Activated CD4-positive, alpha-beta T cell treated with anti-CD3 and anti-CD28 coated beads for 24 hours (primary cell): ENCODE measurements at regions not wholly inside any gene's neighbourhood (a gene's known extent, or its start where the extent isn't known, plus 50 kb on each side); places are given as distances from the start of the nearest gene placed in this dataset.
"Not testable (repeated sequence)": the region's sequence is repeated elsewhere in the genome, so short reads cannot be mapped to it uniquely, and the experiment has no call there.

Source experiments
- DNase-seq, 2 donors: peaks; one replicate each; pipeline ENCODE4 v3.0.0-alpha.2; 2020; ENCODE audit warnings: low read depth in 2 of 2

GRCh38 chrX:63581906-63582305 lies 203.1 kb downstream of the ARHGEF9 start:
- no peak for DNase-seq

GRCh38 chrX:63581398-63581797 lies 203.6 kb downstream of the ARHGEF9 start:
- no peak for DNase-seq

DNA sequence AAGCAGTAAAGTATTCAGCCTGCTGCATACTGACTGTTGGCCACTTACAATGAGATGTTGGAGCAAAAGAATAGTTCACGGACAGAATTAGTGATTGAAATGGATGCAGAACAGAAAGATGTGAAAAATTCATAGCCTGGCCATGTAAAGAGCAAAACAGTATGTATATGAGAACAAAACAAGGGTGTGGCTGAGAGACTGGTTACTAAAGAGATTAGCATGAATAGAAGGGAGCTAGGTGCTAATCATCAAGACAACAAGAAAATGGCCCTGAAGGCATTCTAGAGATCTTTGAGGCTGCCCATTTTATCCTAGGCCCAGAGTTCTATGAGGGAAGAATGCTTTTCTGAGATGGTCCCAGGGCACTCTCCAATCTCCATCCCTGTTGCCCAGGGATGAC lies 208.5 kb downstream of the ARHGEF9 start:
- DNase-seq: no peak

GRCh38 chrX:63575700-63576099 lies 209.3 kb downstream of the ARHGEF9 start:
- not testable (repeated sequence) for DNase-seq

DNA sequence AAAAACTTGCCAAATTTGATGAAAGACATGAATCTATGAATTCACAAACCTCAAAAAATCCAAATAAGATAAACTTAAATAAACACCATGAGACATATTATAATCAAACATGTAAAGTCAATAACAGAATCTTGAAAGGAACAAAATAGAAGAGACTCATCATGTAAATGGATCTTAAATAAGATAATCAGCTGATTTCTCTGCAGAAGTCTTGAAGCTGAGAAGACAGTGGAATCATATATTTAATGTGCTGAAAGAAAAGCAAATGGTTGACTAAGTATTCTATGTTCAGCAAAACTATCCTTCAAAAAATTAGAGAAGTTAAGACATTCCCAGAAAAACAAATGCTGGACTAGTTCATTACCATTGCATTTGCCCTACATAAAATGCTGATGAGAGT lies 215.7 kb upstream of the SPIN4 start:
- DNase-seq: no peak

DNA sequence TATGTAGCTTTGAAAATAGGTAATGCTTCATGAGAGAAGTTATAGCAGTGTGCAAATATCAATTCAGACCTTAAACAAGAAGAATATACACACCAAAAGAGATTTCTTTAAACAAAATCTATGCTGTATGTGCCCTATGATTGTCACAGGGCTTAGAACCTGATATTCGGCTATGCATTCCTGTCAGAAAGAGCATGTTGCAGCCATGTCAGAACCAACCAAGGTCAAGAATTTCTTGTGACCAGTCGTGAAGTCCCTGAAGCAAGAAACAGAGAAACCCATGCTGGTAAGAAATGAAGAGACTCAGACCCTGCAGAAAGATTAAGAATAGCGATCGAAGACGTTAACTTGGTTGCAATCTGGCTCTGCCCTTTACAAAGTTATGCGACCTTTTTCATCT lies 210.3 kb upstream of the SPIN4 start:
- no peak for DNase-seq

GRCh38 chrX:63560601-63561218 lies 209.6 kb upstream of the SPIN4 start:
- DNase-seq: peak in 1 of 2 donors; percentile 27

DNA sequence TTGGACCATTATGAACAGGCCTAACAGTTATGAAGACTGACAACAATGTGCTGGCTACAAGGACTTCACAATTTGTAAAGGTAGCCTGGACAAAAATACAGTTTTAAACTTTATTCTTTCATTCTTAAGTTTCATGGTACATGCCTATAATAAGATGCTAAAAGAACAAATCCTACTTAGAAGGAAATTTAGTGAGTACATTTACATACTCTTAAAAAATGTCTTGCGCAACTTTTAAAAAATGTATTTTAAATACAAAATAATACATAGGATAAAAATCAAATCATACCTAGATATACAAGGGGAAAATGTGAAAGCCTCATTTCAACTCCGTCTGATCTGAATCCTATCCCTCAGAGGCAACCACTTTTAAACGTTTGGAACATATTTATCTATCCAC lies 200.7 kb upstream of the SPIN4 start:
- DNase-seq: no peak

DNA sequence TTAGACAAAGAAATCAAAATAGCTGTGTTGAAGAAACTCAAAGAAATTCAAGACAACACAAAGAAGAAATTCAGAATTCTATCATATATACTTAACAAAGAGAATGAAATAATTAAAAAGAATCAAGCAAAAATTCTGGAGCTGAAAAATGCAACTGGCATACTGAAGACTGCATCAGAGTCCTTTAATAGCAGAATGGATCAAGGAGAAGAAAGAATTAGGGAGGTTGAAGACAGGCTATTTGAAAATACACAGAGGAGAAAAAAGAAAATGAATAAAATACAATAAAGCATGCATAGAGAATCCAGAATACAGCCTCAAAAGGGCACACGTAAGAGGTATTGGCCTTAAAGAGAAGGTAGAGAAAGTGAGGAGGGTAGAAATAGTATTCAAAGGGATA lies 179.5 kb upstream of the SPIN4 start:
- no peak for DNase-seq

- no peak for DNase-seq
Measured at GRCh38 chrX:63529961-63530360, 178.8 kb upstream of the SPIN4 start.

DNA sequence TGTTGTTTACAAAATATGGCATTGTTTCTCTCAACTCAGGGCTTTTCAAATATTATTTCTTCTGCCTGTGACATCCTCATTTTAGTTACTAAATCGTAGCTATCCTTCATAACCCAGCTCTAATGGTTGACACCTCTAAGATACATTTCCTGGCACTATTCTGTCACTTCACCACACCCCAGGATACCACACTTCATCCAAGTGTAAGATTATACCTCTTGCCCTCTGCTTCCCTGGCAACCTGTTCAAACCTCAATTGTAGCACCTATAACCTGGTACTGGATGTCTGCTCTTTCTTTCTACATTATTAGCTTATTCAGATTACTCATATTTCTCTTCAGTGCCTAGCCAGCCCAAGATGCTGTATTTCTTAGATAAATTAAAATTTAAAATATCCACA lies 175.7 kb upstream of the SPIN4 start:
- no peak for DNase-seq

DNA sequence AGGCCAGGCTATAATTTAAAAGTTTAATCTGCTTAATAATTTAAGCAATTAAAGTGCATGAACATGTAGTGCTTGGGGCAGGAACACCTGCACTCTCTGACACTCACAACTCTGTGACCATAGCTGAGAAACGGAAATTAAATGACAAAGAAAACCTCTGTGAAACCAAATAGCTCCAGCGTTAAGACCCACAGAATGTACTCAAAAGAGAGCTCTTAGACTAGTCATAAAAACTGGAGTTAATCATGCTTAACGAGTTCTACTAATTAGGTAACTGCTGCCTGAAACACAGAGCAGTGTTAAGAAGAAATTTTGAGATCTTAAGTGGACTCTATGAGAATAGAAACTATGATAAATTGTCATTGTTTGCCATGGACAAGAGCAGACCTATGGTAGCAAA lies 174.4 kb upstream of the SPIN4 start:
- DNase-seq: no peak

DNA sequence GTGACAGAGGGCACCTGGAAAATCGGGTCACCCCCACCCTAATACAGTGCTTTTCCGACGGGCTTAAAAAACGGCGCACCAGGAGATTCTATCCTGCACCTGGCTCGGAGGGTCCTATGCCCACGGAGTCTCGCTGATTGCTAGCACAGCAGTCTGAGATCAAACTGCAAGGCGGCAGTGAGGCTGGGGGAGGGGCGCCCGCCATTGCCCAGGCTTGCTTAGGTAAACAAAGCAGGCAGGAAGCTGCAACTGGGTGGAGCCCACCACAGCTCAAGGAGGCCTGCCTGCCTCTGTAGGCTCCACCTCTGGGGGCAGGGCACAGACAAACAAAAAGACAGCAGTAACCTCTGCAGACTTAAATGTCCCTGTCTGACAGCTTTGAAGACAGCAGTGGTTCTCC lies 168.2 kb upstream of the SPIN4 start:
- not testable (repeated sequence) for DNase-seq

DNA sequence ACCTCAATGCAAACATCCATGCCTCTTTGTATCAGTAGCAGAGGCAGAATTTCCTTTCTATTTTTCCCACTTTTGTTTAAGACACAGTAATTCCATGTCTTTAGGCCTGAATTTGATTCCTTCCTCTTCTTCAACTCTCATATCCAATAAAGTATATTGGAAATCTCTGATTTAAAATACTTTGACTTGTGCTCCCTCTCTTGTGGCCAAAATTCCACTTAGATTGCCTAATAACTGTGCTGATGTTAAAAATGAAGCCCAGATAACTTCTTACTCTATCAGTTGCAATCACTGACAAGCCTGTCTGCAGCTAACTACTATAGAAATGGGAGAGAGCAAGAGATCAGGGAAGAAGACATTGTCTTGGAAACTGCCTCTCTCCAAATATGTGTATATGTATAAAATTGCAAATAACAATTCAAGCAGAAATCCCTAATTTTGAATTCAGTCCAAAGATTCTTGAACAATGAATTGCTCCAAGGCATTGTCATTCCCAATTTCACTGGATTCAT lies 163.5 kb upstream of the SPIN4 start:
- no peak for DNase-seq

DNA sequence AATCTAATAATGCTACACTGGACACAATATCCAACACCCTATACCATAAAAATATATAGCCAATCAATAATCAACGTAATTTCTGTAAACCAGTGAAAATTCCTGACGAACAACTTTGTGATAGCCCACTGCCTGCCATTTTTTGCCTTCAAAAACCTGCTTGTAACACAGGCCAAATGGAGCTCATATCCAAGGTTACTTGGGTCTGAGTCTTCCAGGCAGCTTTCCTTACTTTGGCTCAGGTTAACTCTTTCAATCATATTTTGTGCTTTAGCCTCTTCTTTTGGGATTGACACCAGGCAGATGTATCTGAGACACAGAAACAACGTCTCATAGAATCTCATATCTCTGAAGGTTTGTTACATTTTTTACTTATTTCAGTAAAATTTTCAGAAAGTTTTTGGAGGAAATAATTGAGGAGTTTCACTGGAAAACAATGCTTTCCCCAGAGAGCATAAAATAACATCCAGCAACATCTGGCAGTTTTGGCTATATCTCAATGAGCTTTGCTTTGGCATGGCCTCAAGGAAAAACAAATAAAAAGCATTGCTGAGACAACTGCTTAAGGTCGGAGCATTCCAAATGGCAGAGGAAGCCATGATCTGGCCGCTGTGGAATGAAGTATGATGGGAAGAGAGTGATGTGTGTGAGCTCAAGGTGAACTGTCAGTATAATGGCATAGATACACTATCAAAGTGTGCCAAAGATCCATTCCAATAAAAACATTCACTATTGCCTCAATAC lies 162.9 kb upstream of the SPIN4 start:
- DNase-seq: no peak

GRCh38 chrX:63511361-63511760 lies 160.2 kb upstream of the SPIN4 start:
- no peak for DNase-seq

- no peak for DNase-seq
Measured at GRCh38 chrX:63508668-63509067, 157.5 kb upstream of the SPIN4 start.

GRCh38 chrX:63506320-63506719 lies 155.2 kb upstream of the SPIN4 start:
- DNase-seq: no peak

DNA sequence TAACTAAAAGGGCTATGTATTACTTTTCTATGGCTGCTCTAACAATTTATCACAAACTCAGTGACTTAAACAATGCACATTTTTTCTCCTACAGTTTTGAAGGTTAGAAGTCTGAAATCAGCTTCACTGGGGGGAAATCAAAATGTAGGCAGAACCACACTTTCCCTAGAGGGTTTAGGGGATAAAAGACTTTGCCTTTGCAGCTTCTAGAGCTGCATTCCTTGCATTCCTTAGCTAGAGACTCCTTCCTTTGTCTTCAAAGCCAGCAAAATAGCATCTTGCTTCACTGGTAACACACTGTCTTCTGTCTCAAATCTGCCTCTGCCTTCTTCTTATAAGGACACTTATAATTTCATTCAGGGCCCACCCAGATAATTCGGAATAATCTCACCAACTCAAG lies 152.4 kb upstream of the SPIN4 start:
- no peak for DNase-seq

GRCh38 chrX:63488546-63489373 lies 137.6 kb upstream of the SPIN4 start:
- no peak for DNase-seq

DNA sequence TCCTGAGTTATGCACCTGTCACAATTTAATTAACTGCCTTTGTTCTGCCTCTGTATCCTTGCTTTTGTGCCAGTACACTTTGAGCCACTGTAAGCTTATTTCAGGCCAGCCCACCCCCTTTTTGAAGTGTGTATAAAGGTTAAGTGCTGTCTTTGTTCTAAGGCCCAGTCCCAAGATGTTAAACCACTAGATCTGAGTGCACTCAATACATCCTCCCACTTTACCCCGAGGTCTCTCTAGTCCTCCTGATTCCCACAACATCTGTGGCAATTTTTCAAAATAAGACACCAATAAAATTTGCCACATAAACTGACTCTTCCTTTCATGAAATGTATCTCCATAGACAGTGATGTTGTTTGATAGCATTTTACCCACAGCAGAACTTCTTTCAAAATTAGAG lies 124.1 kb upstream of the SPIN4 start:
- DNase-seq: no peak

DNA sequence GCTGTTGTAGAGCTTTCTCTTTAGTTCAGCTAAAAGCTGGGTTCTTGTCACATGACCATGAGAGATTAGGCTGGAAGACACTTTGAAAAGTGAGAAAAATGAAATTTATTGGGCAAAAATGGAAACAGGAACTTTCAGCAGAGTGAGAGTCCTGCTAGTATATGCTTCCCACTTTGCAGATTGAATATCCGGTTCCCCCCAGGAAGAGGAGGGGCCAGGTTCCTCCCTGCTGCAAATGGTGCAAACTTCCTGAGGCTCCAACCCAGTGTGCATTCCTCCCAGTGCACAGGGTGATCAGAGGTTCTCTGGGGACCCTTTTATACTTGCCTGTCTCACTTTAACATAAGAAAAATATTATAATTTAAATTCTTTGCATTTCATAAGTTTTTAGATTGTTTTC lies 119.9 kb upstream of the SPIN4 start:
- no peak for DNase-seq

DNA sequence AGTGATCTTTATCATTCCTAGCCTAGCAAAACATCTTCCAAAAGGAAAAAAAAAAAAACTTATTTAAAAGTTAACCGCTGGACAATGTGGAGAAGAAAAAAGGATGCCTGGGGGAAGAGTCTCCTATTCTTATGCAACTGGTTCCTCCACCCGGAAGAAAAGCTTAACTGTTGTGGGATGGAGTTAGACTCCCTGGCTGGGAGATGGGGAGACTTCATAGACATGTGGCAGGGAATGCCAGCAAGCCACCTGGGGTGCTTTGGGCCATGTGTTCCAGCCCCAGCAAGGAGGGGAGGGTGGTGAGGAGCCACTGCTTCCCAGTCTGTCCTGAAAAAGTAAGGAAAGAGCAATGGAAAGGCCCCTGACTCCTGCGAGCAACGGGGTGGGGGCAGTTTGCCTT lies 119.4 kb upstream of the SPIN4 start:
- no peak for DNase-seq
